GM19372 (cell line): ENCODE measurements at regions not wholly inside any gene's neighbourhood (a gene's known extent, or its start where the extent isn't known, plus 50 kb on each side); places are given as distances from the start of the nearest gene placed in this dataset.
A peak's percentile ranks its signal among the peaks of the same experiment; 100 is the strongest.

Experiments
- ATAC-seq: cut with Tn5 transposase; IDR thresholded peaks from one replicate; pipeline ENCODE4 v1.9.1; 2021; ENCODE audit warnings: mild to moderate bottlenecking, low read depth, moderate library complexity; ENCODE audit not compliant: unreplicated experiment

DNA sequence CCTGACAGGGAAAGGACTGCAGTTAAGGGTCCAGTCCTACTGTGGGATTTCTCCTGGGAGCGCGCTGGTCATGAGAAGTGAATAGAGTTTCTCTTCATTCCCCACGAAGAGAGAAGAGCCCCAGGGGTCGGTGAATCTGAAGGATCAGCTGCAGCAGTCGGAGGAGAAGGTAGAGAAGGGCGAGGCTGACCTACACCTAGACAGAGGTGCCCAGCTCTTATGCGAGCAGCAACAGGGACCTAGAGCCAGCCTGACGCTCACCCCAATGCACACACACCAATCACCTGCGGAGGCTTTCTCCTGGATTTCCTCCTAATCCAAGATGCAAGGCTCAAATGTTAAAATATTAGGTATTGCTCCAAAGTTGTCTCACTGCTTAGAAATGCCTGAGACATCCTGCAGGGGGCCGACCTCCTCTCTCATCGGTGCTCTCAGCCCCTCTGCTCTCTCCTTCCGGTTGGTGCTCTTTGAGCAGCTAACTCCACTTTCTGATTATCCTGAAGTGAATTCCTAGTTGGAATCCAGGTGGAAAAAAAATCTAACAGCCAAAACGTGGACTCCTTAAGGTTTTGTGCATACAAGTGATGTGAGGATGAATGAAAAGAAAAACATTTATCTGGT, 176.4 kb downstream of the AHR start:
- ATAC-seq, result no peak

DNA sequence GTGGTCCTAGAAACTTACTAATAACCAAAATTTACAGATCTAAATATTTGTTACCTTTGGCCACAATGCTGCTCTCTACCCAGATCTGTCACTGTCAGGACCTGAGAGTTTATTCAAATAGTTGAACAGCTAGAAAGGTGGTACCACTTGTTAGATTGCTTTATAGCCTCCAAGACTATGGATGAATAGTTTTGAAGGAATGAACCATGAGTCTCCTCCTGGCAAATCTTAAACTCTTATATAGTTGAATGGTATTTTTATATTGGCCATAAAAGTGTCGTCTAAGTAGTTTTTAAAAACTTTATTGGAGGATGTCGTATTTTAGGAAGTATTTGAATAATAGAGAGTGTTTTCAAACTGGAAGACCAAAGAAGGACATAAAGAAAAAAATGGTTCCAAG, 178.7 kb downstream of the AHR start:
- no peak for ATAC-seq

DNA sequence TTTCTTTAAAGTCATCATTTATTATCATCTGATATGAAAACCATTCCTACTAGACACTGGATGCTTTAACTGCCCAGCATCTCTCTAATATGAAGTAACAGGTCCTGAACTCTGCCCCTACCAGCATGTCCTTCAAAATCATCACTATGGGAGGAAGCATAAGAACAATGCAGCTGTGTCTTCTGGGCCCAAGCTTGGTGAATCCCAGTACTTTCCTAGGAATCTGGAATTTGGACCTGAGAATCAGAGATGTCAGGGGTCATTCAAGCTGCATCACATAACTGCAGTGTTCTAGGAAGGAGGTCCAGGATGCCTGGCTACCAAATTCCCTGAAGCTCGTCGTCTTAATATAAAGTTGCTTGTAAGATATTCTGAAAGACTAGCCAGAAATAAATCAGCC, 182.7 kb downstream of the AHR start:
- no peak for ATAC-seq

DNA sequence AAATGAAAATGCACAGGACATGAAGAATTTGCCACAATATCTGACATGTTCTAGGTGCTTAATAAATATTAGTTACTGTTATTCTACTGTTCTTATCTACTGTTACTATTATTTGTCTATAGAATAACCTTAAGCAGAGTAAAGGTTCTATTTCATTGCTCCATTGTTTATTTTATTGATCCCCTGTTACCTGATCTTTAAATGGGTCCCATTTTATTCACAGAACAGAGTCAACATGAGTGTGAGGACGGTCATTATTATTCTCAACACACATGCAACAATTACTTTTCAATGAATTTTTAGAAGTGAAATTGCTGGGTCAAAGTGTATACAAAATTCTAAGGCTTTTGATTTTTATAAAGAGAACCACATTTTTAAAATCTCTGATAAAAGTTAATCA, 186.9 kb downstream of the AHR start:
- no peak for ATAC-seq

DNA sequence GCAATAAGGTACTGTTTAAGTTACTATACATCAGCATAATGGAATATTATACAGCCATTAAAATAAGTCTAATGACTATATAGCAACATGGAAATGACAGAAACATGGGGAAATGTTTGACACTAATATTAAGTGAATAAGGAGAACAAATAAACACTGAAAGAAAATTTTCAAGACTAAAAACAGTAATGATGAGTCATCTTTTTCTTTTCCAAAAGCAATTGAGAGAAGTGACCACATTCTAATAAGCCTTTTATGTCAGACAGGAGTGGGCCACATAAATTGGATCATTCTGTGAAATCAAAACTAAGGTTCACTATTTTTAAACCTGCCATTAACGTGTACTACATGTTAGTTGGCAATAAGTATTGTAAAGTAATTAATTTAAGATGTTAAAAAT, 187.5 kb downstream of the AHR start:
- ATAC-seq, result no peak

DNA sequence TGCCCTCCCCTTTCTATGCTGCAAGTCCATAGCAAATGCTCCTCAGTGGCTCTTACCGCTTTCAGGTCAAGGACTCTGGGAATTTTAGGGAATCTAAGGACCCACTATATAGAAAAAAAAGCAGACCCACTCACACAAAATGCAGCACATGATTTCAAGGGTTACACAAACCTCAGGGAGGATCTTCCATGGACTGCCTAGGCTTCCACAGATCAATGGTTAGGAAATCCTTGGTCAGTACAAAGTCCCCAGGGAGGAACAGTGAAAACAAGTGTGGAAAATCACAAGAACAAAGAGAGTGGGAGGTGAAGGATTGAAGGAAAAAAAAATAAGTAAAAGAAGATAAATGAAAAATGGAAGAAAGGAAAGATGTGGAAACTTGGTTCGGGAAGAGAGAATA, 188.4 kb downstream of the AHR start:
- no peak for ATAC-seq

DNA sequence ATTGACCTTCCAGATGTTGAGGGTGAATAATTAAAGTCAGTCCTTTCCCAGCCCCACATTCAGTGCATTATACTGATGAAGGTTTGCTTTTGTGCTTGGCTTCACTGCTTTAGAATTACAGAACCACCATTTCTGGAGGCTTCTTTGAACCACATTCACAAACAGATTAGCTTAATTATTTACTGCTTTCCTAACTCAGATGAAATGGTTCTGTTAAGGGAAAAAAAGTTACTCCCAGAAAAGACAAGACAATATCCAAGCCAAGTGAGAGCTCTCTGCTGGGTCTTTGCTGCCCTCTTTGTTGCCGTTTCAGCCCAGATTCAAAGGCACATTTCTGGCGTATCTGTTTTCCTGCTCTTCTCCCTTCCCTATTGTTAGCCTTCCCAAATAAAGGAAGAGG, 188.9 kb downstream of the AHR start:
- ATAC-seq, result no peak

DNA sequence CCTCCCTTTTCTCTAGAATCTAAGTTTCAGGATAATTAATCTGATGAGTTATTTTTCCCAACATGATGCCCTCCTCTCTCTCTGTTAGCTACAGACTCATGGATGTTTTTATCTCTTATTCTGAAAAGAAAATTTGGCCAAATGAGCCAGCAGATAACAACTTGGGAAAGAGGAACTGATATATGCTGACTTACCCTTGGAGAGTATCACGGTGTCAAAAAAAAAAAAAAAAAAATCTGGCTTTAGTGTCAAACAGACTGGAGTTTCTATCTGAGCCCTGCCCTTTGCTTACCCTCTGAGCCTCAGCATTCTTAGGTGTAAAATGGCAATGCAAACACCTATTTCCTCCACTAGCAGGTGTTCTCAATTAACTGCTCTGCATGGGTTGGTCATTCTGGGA, 190.4 kb downstream of the AHR start:
- ATAC-seq, result no peak

DNA sequence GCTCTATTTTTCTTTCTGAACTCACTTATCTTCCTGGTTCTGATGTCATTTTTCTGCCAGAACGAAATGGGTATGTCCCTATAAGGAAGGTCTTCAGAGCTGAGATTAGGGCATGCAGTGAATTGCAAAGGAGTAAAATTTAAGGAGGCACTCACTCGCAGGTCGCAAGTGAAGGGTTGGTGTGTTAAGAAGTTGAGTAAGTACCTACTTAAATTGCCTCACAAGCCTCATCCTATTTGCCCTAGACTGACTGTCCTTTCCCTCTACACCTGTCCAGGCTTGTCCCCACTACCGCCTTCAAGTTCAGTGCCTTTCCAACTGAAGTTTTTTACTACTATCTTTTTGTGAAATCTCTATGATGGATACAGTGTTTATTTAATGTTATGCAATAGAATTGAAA, 191.5 kb downstream of the AHR start:
- ATAC-seq, result no peak

DNA sequence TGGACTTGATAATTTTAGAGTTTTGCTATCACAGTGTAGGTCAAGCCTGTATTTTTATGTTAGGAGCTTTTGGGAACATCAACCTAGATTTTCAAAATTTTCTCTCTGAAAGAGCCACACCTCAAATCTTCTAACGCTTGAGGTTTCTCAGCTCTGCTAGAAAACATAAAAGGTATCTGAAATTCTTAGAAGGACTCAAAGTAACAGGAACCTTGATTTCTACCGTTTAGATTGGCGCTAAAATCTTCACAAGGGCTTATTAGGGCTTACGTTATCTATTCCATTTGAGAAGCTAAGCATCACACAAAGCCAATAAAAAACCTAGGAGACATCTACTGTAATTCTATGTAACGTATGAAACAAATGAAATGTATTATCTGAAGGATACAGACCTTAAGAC, 192.4 kb downstream of the AHR start:
- no peak for ATAC-seq

DNA sequence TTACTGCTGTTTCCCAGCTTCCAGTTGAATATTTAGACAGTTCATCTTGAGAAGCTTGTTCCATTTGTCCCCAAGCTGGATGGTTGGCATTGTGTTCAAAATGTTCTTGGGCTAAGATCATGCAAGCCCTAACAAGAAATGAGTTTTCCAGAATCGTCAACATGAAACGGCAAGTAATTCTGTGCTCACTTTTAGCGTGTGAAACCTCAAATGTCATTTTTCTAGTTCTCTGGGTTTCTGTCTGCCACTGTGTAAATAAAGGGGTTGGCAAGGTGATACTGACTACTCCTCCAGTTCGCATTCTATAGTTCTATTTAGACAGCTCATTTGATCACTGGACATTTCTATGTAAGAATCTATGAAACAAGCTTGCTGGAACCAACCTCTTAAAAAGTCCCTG, 194.0 kb downstream of the AHR start:
- peak; percentile 61 for ATAC-seq

DNA sequence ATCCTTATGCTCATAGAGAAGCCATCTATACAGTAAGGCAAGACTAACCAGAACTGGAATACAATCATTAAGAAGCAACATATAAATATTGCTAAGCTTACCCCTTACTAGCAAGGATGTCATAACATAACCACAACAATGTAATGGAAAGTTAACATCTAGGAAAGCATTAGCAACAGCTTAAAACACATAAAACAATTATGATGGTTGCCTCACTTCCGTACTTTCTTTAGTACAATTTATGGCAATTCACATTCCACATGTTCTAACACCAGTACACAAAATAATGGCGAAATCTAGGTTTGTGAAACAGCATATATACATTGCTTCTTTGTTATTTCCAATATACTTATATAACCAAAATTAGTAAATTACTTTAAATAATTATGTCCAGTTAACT, 195.0 kb downstream of the AHR start:
- no peak for ATAC-seq

DNA sequence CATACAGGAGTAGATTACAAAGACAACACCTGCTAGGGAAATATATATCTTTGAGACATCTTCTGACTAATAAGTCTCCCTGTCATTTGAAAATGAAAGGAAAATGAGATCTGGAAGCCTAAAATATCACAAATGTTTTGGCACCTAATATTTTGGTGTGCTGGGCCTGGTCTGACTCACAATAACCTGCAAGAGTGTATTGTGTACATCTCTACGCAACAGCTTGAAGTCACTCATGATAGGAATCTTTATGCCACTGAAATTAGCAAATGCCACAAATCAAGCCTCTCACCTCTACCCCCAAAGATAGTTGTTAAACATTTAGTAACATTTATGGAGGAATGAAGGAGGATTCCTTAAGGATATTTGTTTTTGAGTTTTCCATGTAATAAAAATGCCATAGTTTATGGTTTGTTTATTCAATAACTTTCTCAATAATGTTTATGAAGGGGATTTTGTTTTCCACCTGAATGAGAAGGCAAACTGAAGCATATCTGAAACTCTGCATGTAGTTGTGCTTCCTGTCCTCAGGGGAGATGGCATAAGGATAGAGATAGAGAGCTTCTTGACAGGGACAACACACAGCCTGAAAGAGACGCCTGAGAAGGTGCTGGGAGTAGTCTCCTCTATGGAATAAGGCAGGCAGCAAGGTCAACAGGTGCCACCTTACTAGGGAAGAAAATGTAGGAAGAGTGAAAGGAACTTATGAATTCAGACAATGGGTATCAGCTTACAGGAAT, 197.4 kb downstream of the AHR start:
- no peak for ATAC-seq

DNA sequence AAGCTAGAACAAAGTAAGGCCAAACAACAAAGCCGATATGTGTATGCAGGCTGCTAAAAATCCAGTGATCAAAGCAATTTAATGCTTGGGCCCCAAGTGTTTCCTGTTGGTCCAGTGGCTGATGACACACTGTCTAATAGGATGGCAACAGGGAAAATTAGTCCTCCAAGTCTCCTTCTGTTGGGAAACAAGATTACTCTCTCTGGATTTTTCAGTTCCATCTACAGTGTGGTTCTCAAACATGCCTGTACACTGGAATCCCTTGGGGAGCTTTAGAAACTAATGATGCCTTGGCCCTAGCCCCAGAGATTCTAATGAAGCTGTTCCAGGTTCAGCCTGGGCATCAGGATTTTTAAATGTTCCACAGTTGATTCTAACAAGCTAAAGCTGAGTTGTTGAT, 198.7 kb downstream of the AHR start:
- ATAC-seq, result no peak

DNA sequence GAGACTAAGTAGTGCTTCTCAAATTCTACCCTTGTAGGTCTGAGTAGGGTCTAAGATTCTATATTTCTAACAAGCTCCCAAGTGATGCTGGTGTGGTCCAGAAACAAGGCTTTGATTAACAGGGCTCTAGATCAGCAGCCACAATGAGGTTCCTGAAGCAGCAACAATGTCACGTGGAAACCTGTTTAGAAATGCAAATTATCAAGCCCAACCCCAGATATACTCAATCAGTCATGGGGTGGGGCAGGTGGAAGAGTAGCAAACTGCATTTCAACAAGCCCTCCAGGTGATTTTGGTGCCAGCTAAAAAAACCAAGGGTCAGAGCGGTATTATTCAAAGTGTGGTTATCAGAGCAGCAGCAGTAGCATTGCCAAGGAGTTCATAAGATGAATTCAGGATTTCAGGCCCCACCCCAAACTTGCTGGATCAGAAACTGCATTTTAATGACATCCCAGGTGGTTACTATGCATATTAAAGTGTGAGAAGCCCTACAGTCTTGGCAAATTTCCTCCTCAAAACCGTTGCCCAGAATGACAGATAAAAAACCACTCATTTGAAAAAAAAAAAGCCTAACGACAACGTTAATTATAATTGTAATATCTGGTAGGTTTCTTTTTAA, 199.2 kb downstream of the AHR start:
- ATAC-seq, result no peak

DNA sequence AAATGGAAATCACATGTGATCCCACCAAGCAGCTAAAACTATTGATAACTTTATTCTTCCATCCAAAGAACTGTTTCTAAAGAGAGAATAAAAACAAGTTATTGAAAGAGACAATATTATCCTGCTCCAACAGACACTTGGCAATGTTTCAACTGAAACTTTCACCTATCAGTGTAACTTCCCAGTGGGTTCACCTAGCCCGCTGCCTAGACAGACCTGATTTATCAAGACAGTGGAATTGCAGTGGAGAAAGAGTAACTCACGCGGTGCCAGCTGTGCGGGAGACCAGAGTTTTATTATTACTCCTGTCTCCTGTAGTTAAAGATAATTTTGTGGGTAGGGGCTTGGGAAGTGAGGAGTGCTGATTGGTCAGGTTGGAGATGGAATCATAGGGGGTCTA, 199.8 kb downstream of the AHR start:
- no peak for ATAC-seq

DNA sequence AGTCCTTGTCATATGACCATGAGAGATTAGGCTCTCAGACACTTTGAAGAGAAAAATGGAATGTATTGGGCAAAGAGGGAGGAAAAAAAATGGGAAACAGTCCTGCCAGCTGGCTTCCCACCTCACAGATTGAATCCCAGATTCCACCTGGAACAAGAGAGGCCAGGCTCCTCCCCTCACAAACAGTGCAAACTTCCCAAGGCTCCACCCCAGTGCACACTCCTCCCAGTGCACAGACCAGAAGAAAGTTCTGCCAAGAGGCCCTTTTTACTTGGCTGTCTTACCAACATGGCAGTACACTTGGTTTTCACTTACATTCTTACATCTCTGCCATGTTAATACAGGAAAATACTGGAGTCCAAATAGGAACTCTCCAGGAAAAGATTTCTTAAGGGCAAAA, 202.3 kb downstream of the AHR start:
- no peak for ATAC-seq

DNA sequence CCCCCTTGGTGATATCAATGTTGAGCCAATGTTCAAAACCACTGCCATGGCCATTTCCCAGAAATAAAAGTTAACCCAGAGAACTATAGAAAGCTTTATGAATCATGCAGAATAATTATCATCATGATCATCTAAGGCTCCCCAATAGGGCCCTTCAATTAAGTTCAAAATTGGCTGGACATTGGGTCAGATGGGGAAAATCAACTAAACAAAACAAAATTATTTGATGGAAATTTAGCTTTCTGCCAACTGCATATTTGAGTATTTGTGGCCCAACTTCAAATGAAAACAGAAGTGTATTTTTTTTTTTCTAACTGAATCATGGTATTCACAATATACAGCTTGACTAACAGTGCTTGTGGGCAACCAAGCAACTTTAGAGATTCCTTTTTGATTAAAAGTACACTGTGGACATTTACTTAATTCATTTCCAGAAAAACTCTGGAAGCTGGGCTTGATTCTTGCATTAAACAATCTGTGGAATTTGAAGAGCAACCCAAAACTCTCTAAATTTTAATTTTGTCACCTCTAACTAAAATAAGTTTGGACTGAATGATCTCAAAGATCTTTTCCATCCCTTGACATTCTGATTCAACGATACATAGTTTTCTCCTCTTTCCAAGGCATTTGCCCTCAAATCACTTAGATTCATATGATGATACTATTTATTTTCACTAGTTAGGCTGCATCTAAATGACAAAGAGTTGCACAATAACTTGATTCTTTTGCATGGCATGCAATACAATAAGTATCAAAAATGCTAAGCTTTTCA, 203.2 kb downstream of the AHR start:
- no peak for ATAC-seq

DNA sequence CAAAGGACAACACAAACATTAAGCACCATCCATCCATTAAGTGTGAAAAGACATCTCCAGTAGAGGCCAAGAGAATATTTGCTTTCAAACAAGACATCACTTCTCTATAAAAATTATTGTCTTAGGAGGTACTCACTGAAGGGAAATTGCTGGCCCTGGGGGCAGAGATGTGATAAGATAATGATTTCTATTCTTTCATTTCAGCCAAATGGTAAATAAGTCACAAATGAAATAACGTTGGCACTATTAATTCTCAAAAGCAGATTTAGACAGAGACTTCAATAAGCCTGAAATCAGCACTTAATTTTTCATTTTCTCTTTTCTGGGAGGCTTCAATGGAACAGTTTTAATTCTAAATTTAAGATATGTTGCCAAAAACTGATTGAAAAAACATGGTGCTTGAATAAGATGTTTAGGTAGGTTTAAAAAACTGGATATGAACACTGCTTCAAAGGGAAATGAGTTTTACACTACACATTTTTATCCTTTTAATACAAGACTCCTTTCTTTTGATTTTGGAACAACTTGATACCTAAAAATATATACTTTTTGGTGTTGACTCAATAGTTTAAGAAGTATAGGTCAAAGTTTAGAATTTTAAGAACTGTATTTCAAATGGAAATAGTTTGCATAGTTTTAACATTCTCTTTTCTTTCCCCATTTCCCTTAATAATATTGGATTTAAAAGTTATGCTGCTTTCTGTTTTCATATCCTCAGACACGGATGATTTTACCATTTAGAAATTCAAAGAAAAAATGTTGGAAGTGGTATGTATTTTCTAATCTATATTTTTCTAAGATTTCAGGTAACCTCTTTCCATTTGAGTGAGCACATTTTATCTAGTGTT, 204.0 kb downstream of the AHR start:
- ATAC-seq, result no peak

DNA sequence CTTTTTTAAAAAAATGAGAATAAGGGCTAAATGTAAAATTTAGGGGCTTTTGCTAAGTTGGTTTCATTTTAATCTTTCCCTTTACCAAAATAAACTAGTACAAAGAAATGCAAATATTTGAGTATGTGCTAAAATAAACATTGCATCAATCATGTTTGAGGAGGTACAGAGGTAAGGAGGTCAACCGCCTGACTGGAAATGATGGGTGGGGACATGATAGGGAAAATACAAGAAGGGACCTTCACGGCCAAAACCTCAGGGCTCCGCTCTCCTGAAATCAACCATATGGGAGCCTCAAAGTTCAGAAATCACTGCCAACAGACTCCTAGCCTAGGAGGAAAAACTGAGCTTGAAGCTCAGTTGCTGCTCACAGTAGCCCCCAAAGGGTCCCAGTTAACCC, 207.6 kb downstream of the AHR start:
- peak; percentile 90 for ATAC-seq

DNA sequence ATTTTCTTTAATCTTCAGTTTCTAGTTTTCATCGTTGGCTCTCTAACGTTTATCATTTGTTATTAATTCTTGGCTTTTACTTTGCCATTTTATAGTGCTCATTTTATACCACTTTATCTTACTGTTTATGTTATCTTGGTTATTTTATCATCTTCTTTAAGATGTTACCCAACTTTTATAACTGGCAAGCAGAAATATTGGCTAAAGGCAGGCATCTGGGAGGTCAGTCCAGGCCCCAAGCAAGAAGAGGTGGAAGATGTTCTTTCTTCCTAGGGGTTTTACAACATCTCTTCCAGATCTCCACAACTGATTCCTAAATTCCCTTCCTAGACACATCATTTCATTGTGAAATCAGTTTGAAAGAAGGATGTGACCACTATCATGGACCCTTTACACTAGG, 208.1 kb downstream of the AHR start:
- no peak for ATAC-seq
